GM12864 (cell line): ENCODE measurements at regions not wholly inside any gene's neighbourhood (a gene's known extent, or its start where the extent isn't known, plus 50 kb on each side); places are given as distances from the start of the nearest gene placed in this dataset.

ENCODE experiments used
- DNase-seq: peaks from one replicate; pipeline ENCODE4 v3.0.0-alpha.2; 2011; ENCODE audit warnings: low read depth
- H3K4me3 ChIP-seq: 2 replicates; pipeline ENCODE4 v1.5.1; 2011; ENCODE audit warnings: mild to moderate bottlenecking, low read depth, low read length, control low read depth
- TF ChIP-seq, protein P1 (sequence below): IDR thresholded peaks from 2 replicates; pipeline ENCODE4 v1.5.1; 2011; ENCODE audit warnings: low read depth, mild to moderate bottlenecking, moderate library complexity, low read length, control low read depth, inconsistent platforms; ENCODE audit errors: missing control alignments

DNA sequence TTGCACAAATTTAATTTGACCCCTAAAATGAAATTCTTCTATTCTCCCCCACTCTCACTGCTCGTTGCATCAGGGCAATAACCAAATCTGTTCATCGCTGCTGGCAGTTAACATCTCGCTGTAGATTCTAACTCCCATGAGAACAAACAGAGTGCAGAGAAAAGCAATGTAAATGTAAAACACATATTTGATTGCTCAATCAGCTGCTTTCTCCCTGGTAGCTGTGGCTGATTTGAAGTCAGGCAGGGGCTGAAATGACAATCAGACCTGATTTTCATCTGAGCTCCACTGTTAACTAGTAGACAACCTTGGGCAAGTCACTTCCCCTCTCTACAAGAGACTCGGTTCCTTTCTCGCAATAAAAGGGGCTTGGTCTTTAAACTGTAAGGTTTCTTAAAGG, 119.8 kb upstream of the CPNE4 start:
- no peak overlapping the region for H3K4me3 ChIP-seq
- TF ChIP-seq, protein P1, sequence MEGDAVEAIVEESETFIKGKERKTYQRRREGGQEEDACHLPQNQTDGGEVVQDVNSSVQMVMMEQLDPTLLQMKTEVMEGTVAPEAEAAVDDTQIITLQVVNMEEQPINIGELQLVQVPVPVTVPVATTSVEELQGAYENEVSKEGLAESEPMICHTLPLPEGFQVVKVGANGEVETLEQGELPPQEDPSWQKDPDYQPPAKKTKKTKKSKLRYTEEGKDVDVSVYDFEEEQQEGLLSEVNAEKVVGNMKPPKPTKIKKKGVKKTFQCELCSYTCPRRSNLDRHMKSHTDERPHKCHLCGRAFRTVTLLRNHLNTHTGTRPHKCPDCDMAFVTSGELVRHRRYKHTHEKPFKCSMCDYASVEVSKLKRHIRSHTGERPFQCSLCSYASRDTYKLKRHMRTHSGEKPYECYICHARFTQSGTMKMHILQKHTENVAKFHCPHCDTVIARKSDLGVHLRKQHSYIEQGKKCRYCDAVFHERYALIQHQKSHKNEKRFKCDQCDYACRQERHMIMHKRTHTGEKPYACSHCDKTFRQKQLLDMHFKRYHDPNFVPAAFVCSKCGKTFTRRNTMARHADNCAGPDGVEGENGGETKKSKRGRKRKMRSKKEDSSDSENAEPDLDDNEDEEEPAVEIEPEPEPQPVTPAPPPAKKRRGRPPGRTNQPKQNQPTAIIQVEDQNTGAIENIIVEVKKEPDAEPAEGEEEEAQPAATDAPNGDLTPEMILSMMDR: no peak
- DNase-seq: no peak

- no peak for DNase-seq
- H3K4me3 ChIP-seq: no peak overlapping the region
- TF ChIP-seq, protein P1: no peak
Measured at GRCh38 chr3:132159145-132159544, 124.3 kb upstream of the CPNE4 start.

GRCh38 chr3:132160198-132160597, 125.4 kb upstream of the CPNE4 start:
- no peak for DNase-seq
- no peak overlapping the region for H3K4me3 ChIP-seq
- TF ChIP-seq, protein P1: no peak

DNA sequence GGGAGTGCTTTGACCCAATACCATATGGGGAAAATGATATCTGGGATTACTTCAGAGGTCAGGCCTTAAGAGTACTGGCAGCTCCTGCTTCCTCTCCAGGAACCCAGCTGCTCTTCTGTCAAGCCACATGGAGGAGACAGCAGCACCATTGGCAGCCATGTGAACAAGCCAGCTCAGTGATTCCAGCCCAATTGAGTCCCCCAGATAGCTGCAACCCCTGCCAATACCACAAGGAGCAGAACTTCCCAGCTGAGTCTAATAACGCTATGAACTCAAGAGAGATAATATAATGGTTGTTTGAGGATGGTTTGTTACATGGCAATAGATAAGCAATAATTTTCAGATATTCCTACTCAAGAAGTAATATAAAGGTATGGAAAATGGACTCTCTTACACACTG, 126.8 kb upstream of the CPNE4 start:
- no peak overlapping the region for H3K4me3 ChIP-seq
- DNase-seq: no peak
- TF ChIP-seq, protein P1: no peak

GRCh38 chr3:132164469-132165092, 129.8 kb upstream of the CPNE4 start:
- DNase-seq: no peak
- H3K4me3 ChIP-seq: no peak overlapping the region
- TF ChIP-seq, protein P1: no peak

DNA sequence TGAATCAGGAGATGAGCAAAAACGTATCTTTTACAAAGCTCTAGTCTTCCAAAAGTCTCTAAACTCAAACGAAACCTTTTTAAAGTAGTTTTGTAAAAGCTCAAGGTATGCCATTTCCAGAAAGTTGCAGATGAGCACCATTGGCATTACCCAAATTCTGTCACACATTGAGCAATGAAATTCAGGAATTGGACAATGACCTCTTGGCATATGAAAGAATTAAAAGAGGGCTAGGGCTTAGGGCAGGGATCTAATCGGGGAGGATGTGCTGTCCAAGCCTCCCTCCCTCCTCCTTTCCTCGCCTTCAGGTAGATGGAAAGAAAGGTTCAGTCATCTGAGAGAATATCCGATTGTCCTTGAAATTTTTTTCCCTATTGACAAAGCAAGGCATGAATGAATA, 133.1 kb upstream of the CPNE4 start:
- TF ChIP-seq, protein P1: no peak
- H3K4me3 ChIP-seq: no peak overlapping the region
- DNase-seq: no peak

GRCh38 chr3:132174500-132174899, 139.7 kb upstream of the CPNE4 start:
- TF ChIP-seq, protein P1: no peak
- DNase-seq: no peak
- no peak overlapping the region for H3K4me3 ChIP-seq
